ENCODE measurements at regions not wholly inside any gene's neighbourhood (a gene's known extent, or its start where the extent isn't known, plus 50 kb on each side); places are given as distances from the start of the nearest gene placed in this dataset.

GRCh38 chr3:73925011-73925410 is 300.3 kb upstream of the PDZRN3 start:
- TF ChIP-seq TCF12 (IDR thresholded peaks at IDR 0.05; ENCODE audit: low read depth) (no peak), TAF1 (IDR thresholded peaks at IDR 0.05; ENCODE audit: low read depth) (no peak), EGR1 (IDR thresholded peaks at IDR 0.05) (no peak), REST (IDR thresholded peaks at IDR 0.05; ENCODE audit: low read depth) (no peak)

GRCh38 chr3:73924048-73924447 is 299.3 kb upstream of the PDZRN3 start:
- no peak for TF ChIP-seq TEAD4 (IDR thresholded peaks at IDR 0.05)
- TF ChIP-seq CEBPB (IDR thresholded peaks at IDR 0.05), result no peak
- TF ChIP-seq NFIC (IDR thresholded peaks at IDR 0.05), result no peak
- TF ChIP-seq REST (IDR thresholded peaks at IDR 0.05; ENCODE audit: low read depth), result no peak
- TF ChIP-seq CREB1 (IDR thresholded peaks at IDR 0.05; ENCODE audit: low read depth), result no peak
- TF ChIP-seq TCF12 (IDR thresholded peaks at IDR 0.05; ENCODE audit: low read depth), result no peak
- TF ChIP-seq TAF1 (IDR thresholded peaks at IDR 0.05; ENCODE audit: low read depth), result no peak
- TF ChIP-seq, protein P1, sequence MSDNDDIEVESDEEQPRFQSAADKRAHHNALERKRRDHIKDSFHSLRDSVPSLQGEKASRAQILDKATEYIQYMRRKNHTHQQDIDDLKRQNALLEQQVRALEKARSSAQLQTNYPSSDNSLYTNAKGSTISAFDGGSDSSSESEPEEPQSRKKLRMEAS (IDR thresholded peaks at IDR 0.05), result no peak
- no peak for TF ChIP-seq EGR1 (IDR thresholded peaks at IDR 0.05)
- no peak for TF ChIP-seq ZBTB7A (IDR thresholded peaks at IDR 0.05; ENCODE audit: low read depth)
- TF ChIP-seq RAD21 (IDR thresholded peaks at IDR 0.05; ENCODE audit: low read depth), result no peak
- TF ChIP-seq FOXM1 (IDR thresholded peaks at IDR 0.05; ENCODE audit: borderline replicate concordance, low read depth), result no peak
- TF ChIP-seq, protein P2, sequence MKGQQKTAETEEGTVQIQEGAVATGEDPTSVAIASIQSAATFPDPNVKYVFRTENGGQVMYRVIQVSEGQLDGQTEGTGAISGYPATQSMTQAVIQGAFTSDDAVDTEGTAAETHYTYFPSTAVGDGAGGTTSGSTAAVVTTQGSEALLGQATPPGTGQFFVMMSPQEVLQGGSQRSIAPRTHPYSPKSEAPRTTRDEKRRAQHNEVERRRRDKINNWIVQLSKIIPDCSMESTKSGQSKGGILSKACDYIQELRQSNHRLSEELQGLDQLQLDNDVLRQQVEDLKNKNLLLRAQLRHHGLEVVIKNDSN (IDR thresholded peaks at IDR 0.05), result no peak
- no peak for TF ChIP-seq YY1 (IDR thresholded peaks at IDR 0.05; ENCODE audit: low read depth)
- TF ChIP-seq EP300 (IDR thresholded peaks at IDR 0.05; ENCODE audit: borderline replicate concordance), result no peak

- no peak for TF ChIP-seq RAD21 (IDR thresholded peaks at IDR 0.05; ENCODE audit: low read depth)
These were observed 292.9 kb upstream of the PDZRN3 start for GRCh38 chr3:73917643-73918042.

GRCh38 chr3:73915886-73916285 is 291.1 kb upstream of the PDZRN3 start:
- TF ChIP-seq YY1 (IDR thresholded peaks at IDR 0.05; ENCODE audit: low read depth), result no peak

DNA sequence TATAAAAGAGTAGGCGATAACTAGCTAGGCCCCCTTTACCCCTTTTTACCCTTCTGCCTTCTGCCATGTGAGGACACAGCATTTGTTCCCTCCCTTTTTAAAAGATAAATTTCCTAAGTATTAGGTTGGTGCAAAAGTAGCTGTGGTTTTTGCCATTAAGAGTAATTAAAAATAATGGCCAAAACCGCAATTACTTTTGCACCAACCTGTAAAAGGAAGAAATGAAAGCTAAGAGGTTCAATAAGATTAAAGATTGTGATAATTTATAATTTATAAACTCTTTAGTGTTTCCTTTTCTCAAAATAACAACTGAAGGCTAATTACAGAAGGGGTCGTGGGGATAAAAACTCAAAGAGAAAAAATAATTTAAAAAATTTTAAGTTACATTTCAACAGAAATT is 283.5 kb upstream of the PDZRN3 start:
- TF ChIP-seq CREB1 (IDR thresholded peaks at IDR 0.05; ENCODE audit: low read depth) (no peak), REST (IDR thresholded peaks at IDR 0.05; ENCODE audit: low read depth) (no peak), RAD21 (IDR thresholded peaks at IDR 0.05; ENCODE audit: low read depth) (no peak), YY1 (IDR thresholded peaks at IDR 0.05; ENCODE audit: low read depth) (no peak), TAF1 (IDR thresholded peaks at IDR 0.05; ENCODE audit: low read depth) (no peak)
- TF ChIP-seq, protein P2 (IDR thresholded peaks at IDR 0.05), result no peak

DNA sequence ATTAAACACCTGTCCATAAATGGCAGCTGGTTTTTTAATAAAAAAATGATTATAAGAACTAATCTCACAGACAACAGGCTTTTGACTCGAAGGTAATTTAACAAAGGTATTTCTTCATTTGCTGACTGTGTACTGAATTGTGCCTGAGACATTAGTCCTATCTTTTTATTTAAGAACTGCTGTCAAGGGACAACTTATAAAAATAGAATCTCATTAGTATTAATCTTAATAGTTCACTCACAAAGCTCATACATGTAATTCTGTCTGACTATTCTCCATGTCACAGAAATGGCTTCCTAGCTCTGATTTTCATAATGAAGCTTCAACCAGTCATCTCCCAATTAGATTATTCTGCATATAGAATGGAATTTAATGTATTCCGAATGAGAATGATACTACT is 276.9 kb upstream of the PDZRN3 start:
- TF ChIP-seq, protein P2 (IDR thresholded peaks at IDR 0.05), result no peak
- no peak for TF ChIP-seq REST (IDR thresholded peaks at IDR 0.05; ENCODE audit: low read depth)
- TF ChIP-seq, protein P1 (IDR thresholded peaks at IDR 0.05), result no peak
- no peak for TF ChIP-seq YY1 (IDR thresholded peaks at IDR 0.05; ENCODE audit: low read depth)
- TF ChIP-seq FOXM1 (IDR thresholded peaks at IDR 0.05; ENCODE audit: borderline replicate concordance, low read depth), result no peak
- TF ChIP-seq TEAD4 (IDR thresholded peaks at IDR 0.05), result no peak
- TF ChIP-seq RAD21 (IDR thresholded peaks at IDR 0.05; ENCODE audit: low read depth), result no peak
- no peak for TF ChIP-seq CREB1 (IDR thresholded peaks at IDR 0.05; ENCODE audit: low read depth)
- no peak for TF ChIP-seq NFIC (IDR thresholded peaks at IDR 0.05)
- TF ChIP-seq EP300 (IDR thresholded peaks at IDR 0.05; ENCODE audit: borderline replicate concordance), result no peak
- no peak for TF ChIP-seq EGR1 (IDR thresholded peaks at IDR 0.05)
- TF ChIP-seq CEBPB (IDR thresholded peaks at IDR 0.05), result no peak
- TF ChIP-seq ZBTB7A (IDR thresholded peaks at IDR 0.05; ENCODE audit: low read depth), result no peak
- no peak for TF ChIP-seq TCF12 (IDR thresholded peaks at IDR 0.05; ENCODE audit: low read depth)

Data from Ishikawa (cell line).